Ishikawa (cell line): ENCODE measurements at regions not wholly inside any gene's neighbourhood (a gene's known extent, or its start where the extent isn't known, plus 50 kb on each side); places are given as distances from the start of the nearest gene placed in this dataset.

Source experiments
- CEBPB ChIP-seq: IDR thresholded peaks from 2 replicates; pipeline ENCODE4 v1.6.1; 2012
- CREB1 ChIP-seq: IDR thresholded peaks from 2 replicates; pipeline ENCODE4 v1.6.1; 2012; ENCODE audit warnings: low read depth
- EGR1 ChIP-seq: IDR thresholded peaks from 2 replicates; pipeline ENCODE4 v1.6.1; 2012
- EP300 ChIP-seq: IDR thresholded peaks from 2 replicates; pipeline ENCODE4 v1.6.1; 2012; ENCODE audit warnings: borderline replicate concordance
- FOXM1 ChIP-seq: IDR thresholded peaks from 2 replicates; pipeline ENCODE4 v1.6.1; 2012; ENCODE audit warnings: low read depth, borderline replicate concordance
- NFIC ChIP-seq: IDR thresholded peaks from 2 replicates; pipeline ENCODE4 v1.6.1; 2012
- RAD21 ChIP-seq: IDR thresholded peaks from 2 replicates; pipeline ENCODE4 v1.6.1; 2012; ENCODE audit warnings: low read depth
- TAF1 ChIP-seq: IDR thresholded peaks from 2 replicates; pipeline ENCODE4 v1.6.1; 2012; ENCODE audit warnings: low read depth, mild to moderate bottlenecking
- TCF12 ChIP-seq: IDR thresholded peaks from 2 replicates; pipeline ENCODE4 v1.6.1; 2012; ENCODE audit warnings: low read depth
- TEAD4 ChIP-seq: IDR thresholded peaks from 2 replicates; pipeline ENCODE4 v1.6.1; 2012
- YY1 ChIP-seq: IDR thresholded peaks from 2 replicates; pipeline ENCODE4 v1.6.1; 2012; ENCODE audit warnings: low read depth
- ZBTB7A ChIP-seq: IDR thresholded peaks from 2 replicates; pipeline ENCODE4 v1.6.1; 2012; ENCODE audit warnings: low read depth
- TF ChIP-seq, protein P1 (sequence below): IDR thresholded peaks from 2 replicates; pipeline ENCODE4 v1.6.1; 2012
- TF ChIP-seq, protein P2 (sequence below): IDR thresholded peaks from 2 replicates; pipeline ENCODE4 v1.6.1; 2012
- TF ChIP-seq, protein P3 (sequence below): IDR thresholded peaks from 2 replicates; pipeline ENCODE4 v1.6.1; 2012; ENCODE audit warnings: low read depth, mild to moderate bottlenecking

DNA sequence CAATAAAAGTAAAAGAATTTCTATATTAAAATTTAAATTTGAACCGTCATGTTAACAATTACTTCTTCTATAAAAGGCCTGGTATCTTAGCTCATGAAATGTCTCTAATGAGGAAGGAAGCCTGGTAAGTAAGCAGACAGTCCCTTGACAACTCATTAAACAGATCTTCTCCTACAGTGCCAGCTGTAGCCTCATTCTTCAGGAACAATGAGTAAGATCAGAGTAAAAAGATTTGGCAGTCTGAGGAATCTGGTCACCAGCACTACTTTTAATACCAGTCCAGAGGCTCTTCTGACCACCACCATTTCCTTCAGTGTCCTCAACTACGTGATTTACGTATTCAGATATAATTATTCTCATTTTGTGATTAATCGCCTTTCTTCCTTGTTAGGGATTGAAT is 955.0 kb upstream of the ALCAM start:
- TF ChIP-seq NFIC (no peak), CREB1 (no peak), EP300 (no peak), RAD21 (no peak), TEAD4 (no peak), TAF1 (no peak), CEBPB (no peak), YY1 (no peak), TCF12 (no peak), FOXM1 (no peak), EGR1 (no peak), ZBTB7A (no peak)
- TF ChIP-seq, protein P1, sequence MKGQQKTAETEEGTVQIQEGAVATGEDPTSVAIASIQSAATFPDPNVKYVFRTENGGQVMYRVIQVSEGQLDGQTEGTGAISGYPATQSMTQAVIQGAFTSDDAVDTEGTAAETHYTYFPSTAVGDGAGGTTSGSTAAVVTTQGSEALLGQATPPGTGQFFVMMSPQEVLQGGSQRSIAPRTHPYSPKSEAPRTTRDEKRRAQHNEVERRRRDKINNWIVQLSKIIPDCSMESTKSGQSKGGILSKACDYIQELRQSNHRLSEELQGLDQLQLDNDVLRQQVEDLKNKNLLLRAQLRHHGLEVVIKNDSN, result no peak
- TF ChIP-seq, protein P2, sequence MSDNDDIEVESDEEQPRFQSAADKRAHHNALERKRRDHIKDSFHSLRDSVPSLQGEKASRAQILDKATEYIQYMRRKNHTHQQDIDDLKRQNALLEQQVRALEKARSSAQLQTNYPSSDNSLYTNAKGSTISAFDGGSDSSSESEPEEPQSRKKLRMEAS, result no peak
- TF ChIP-seq, protein P3, sequence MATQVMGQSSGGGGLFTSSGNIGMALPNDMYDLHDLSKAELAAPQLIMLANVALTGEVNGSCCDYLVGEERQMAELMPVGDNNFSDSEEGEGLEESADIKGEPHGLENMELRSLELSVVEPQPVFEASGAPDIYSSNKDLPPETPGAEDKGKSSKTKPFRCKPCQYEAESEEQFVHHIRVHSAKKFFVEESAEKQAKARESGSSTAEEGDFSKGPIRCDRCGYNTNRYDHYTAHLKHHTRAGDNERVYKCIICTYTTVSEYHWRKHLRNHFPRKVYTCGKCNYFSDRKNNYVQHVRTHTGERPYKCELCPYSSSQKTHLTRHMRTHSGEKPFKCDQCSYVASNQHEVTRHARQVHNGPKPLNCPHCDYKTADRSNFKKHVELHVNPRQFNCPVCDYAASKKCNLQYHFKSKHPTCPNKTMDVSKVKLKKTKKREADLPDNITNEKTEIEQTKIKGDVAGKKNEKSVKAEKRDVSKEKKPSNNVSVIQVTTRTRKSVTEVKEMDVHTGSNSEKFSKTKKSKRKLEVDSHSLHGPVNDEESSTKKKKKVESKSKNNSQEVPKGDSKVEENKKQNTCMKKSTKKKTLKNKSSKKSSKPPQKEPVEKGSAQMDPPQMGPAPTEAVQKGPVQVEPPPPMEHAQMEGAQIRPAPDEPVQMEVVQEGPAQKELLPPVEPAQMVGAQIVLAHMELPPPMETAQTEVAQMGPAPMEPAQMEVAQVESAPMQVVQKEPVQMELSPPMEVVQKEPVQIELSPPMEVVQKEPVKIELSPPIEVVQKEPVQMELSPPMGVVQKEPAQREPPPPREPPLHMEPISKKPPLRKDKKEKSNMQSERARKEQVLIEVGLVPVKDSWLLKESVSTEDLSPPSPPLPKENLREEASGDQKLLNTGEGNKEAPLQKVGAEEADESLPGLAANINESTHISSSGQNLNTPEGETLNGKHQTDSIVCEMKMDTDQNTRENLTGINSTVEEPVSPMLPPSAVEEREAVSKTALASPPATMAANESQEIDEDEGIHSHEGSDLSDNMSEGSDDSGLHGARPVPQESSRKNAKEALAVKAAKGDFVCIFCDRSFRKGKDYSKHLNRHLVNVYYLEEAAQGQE, result no peak

DNA sequence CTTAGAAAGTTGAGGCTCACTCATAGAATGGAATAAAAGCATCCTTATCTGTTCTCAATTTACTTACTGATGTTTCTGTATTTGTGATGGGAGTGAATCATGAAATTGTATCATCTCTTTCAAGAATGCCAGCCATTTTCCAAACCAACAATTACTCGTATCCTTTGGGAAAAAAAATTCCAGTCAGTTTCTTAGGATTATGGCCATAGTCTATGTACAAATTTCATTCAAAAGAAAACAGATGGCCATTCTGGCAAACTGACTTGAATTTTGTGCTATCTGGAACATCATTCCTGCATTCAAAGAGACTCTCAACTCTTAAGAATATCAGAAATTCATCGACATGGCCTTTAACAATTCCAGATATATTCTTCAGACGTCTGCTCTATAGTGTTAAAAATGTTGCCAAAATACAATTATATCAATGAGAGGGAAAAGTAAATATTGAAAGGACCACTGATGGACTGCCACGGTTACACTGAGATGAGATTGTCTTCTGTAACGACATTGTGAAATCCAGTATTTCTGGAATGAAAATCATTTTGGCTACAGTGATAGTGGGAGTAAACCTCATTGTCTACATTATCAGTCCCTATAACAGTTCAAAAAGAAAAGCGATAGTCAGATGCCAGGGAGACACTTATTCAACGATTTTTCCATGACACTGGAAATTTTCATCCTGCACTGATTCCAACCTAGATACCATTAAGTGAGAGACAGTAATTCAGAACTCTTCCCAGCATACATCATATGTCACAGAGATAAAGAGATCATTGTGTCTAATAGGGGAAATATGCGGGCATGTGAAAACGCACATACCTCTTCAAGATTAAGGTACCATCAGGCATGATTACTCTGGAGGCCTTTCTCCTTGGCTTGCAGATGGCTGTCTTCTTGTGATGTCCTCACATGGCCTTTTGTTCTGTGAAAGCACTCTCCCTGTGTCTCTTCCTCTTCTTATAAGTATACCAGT is 953.8 kb upstream of the ALCAM start:
- TF ChIP-seq EP300 (no peak), CREB1 (no peak), TAF1 (no peak), ZBTB7A (no peak), CEBPB (no peak), NFIC (no peak), TCF12 (no peak), RAD21 (no peak), EGR1 (no peak), YY1 (no peak), TEAD4 (no peak)
- TF ChIP-seq, protein P3, result no peak
- TF ChIP-seq, protein P1, result no peak

DNA sequence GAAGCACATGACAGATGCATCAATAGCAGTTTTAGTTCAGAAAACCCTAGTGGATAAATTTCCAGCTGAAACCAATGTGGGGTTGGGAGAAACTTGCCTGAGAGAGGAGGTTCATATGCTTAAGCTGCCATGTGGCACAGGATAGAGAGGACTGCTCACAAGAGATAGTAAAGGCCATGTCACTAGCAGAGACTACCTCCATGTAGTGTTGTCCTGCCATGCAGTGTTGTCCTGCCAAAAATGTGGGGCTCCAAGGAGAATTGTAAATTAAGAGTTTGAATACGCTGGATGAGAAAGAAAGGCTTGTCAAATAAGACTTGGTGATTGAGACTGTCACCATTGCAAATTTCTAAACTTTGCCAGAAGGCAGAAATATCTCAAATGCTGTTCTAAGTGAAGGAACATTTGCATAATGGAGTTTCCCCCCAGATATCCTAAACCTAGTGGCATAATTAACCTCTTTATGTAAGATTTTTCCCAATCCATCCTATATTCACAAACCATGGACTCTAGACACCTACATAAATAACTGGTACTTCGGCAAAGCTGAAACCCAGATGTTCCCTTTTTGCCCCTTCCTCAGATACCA is 938.3 kb upstream of the ALCAM start:
- TF ChIP-seq CEBPB (no peak), RAD21 (no peak)

DNA sequence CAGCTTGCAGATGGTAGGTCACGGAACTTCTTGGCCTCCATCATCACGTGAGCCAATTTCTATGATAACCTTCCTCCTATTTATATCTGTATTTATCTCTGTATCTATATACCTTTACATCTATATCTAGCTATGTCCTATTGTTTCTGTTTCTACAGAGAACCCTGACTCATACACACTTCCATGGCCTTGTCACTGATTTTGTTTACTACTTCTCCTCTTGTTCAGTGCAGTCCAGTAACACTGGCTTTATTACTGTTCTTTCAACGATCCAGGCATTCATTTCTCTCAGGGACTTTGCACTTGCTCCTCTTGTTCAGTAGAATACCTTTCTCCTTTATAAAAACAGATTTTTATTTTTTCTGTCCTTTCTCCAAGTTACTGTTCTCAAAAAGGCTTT is 937.0 kb upstream of the ALCAM start:
- TF ChIP-seq, protein P3, result no peak
- TF ChIP-seq EP300 (no peak), CEBPB (no peak), TCF12 (no peak), TAF1 (no peak), NFIC (no peak), CREB1 (no peak), ZBTB7A (no peak), TEAD4 (no peak), EGR1 (no peak)
- TF ChIP-seq, protein P1, result no peak
